HG03025 (cell line): ENCODE measurements at regions not wholly inside any gene's neighbourhood (a gene's known extent, or its start where the extent isn't known, plus 50 kb on each side); places are given as distances from the start of the nearest gene placed in this dataset.
"Not testable (repeated sequence)": the region's sequence is repeated elsewhere in the genome, so short reads cannot be mapped to it uniquely, and the experiment has no call there.

Experiments used
- ATAC-seq: cut with Tn5 transposase; IDR thresholded peaks from one replicate; pipeline ENCODE4 v1.9.1; 2021; ENCODE audit warnings: mild to moderate bottlenecking, moderate library complexity; ENCODE audit not compliant: unreplicated experiment, low FRiP score

GRCh38 chr3:72068621-72069020 lies 283.7 kb upstream of the PROK2 start:
- ATAC-seq: no peak

GRCh38 chr3:72067721-72068120 lies 282.8 kb upstream of the PROK2 start:
- ATAC-seq: no peak

DNA sequence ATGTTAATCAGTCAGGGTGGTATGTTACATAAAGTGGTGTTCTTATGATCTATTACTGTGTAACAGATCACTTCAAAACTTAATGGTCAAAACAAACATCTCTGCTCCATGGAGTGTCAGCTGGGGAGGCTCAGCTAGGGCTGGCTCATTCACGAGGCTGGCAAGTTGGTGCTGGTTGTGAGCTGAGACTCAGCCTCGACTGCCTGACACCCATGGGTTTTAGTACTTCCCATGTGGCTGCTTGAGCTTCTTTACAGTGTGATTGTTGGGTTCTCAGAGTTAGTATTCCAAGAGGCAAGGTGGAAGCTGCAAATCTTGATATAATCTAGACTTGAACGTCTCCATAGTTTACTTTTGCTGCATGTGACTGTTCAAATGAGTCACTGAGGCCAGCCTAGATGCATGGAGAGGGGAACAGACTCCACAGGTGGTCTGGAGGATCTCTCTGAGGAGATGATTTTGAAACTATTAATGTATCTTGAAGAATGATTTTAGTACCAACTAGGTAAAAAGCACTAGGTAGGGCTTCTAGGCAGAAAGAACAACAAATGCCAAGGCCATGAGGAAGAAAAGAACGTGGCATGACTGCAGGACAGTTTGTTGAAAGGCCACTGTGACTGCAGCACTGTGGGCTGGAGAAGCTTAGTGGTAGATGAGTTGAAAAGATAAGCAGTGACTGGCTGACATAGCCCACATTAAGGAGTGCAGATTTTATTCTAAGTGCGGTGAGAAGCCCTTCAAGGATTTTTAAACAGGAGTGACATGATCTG lies 281.1 kb upstream of the PROK2 start:
- no peak for ATAC-seq

GRCh38 chr3:72065236-72065635 lies 280.3 kb upstream of the PROK2 start:
- ATAC-seq: no peak

DNA sequence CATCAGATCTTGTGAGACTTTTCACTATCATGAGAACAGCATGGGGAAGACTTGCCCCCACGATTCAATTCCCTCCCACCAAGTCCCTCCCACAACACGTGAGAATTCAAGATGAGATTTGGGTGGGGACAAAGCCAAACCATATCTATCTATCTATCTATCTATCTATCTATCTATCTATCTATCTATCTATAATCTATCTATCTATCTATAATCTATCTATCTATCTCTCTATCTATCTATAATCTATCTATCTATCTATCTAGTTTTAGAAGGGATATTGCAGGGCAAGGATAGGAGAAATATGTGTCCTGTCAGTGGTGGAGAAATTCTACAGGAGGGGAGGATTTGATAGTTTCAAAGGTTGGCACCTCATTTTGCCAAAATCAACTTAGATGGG lies 279.8 kb upstream of the PROK2 start:
- not testable (repeated sequence) for ATAC-seq

GRCh38 chr3:72062017-72062416 lies 277.1 kb upstream of the PROK2 start:
- no peak for ATAC-seq

DNA sequence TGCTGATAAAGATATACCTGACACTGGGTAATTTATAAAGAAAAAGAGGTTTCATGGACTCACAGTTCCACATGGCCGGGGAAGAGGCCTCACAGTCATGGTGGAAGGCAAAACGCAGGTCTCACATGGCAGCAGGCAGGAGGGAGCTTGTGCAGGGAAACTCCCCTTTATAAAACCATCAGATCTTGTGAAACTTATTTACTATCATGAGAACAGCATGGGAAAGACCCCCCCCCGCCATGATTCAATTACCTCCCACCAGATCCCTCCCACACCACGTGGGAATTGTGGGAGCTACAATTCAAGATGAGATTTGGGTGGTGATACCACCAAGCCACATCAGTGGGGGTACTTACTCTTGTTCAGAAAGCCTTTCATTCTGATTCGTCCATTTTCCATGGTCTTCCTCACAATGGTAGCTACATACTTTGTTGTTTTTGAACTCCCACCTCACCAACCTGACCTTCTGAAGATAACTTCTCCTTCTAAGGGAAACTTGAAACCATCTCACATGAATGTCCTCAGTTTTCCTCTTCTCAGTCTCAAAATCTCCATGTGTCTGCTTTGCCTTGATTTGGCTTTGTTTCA lies 275.6 kb upstream of the PROK2 start:
- ATAC-seq: no peak

GRCh38 chr3:72058493-72059081 lies 273.6 kb upstream of the PROK2 start:
- no peak for ATAC-seq

- ATAC-seq: no peak
These were observed 270.5 kb upstream of the PROK2 start for GRCh38 chr3:72055436-72055835.

DNA sequence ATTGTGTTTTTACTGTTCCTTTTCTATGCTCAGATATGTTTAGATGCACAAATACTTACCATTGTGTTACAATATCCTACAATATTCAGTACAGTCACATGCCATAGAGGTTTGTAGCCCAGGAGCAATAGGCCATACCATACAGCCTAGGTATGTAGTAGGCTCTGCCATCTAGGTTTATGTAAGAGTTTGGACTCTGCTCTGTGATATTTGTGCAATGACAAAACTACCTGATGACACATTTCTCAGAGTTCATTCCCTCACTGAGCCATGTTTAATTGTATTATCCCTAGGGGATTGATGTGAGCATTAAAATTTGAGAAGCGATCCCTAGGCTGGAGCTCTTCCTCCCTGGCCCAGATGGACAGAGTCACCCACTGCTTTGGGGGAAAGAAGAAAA lies 270.0 kb upstream of the PROK2 start:
- ATAC-seq: no peak

GRCh38 chr3:72052841-72053409 lies 268.0 kb upstream of the PROK2 start:
- ATAC-seq: no peak

- no peak for ATAC-seq
These were observed 265.8 kb upstream of the PROK2 start for GRCh38 chr3:72050771-72051170.

GRCh38 chr3:72050048-72050632 lies 265.2 kb upstream of the PROK2 start:
- ATAC-seq: no peak

DNA sequence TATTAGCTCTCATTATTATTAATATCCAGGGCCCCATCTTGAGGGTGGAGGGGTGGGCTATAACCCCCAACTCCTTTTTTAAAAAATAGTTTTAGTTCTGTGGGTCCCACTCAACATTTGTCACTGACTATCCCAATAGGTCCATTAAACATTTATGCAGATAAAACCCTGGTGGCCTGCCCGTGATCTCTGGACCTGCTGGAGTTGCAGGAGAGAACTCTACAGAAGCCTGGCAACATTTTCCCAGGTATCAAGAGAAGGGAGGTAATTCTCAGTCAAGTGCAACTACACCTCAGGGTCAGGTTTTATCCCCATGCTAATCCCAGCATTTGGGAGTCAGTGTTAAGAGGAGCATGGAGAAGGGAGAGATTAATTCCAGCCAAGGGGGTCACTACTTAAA lies 264.4 kb upstream of the PROK2 start:
- ATAC-seq: no peak

- no peak for ATAC-seq
These were observed 263.9 kb upstream of the PROK2 start for GRCh38 chr3:72048873-72049272.

DNA sequence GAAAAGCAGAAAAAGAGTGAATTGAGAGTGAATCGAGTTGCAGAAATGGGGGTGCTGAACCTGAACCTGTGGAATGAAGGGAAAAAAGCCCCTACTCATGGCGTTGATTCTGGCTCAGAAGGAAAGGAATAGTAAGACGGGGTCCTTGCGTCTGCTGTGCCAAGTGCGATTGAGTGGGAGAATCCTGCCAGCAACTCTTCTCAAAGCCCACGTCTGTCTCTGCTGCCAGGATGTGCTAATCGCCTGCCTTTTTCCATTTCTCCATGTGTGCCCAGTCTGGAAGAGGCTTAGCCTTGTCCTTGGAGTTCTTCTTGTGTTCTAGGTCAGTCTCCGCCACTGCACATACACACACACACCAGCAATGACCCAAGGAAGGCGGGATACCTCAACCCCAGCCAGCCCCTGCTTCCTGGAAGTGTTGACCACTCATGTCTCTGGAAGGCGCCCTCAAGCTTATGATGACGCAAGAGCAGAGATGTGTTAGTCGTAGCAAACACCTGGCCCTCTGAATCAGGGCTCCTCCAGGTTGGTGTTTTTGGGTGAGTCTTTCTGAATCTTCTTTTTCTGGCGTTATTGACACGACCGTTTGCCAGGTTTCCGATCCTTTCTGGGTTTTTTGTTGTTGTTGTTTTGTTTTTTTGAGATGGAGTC lies 262.4 kb upstream of the PROK2 start:
- no peak for ATAC-seq

GRCh38 chr3:72044231-72044855 lies 259.4 kb upstream of the PROK2 start:
- ATAC-seq: no peak

DNA sequence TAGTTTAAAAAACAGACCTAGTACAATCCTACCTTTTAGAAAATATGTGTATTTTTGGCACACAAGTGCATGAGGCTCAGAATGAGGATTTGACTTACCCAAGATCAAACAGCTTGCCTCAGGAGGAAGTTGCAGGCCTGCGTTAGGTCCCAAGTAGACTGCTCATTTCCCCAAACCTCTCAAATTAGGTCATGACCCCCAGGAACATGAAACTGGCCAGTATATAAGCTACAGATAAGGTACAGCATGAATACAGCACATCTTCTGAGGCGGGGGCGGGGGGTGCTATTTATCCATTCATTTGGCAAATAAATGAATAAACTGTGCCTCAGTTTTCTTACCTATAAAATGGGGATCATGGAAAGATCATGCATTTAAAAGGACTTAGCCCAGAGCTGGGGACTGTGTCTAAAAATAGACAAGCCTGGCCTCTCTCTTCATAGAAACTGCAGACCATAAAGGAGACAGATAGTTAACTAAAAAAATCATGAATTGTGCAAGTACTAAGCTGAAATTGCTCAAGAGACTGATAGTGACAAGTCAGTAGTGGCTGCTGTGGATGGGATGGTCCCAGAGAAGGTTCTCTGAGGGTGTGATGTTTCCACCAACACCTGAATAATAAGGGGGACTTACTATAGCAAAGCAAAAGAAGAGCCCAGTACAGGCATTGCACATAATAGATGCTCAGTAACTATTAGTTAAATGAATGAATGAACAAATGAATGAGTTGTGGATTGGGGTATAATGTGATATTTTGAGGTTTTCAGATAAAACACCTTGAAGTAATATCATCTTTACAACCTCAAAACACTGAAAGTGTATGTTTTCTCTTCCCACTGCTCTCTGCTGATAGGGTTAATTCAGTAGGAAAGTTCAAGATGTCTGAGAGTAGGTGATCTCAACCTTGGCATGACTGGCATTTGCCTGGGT lies 258.5 kb upstream of the PROK2 start:
- ATAC-seq: no peak
